Testis (tissue), 2 donors: ENCODE measurements at regions not wholly inside any gene's neighbourhood (a gene's known extent, or its start where the extent isn't known, plus 50 kb on each side); places are given as distances from the start of the nearest gene placed in this dataset.

Experiments used
- DNase-seq: peaks from one replicate; pipeline ENCODE4 v3.0.0-alpha.2; 2019
- H3K27ac ChIP-seq, 2 donors: fragments of 200-600 bp; sonication (generic); one replicate each; pipeline ENCODE4 v1.5.1; 2019
- H3K27me3 ChIP-seq: fragments of 200-600 bp; sonication (generic); one replicate; pipeline ENCODE4 v1.5.1; 2019
- H3K36me3 ChIP-seq: fragments of 200-600 bp; sonication (generic); one replicate; pipeline ENCODE4 v1.5.1; 2017; ENCODE audit warnings: low read depth; ENCODE audit errors: missing control alignments
- H3K4me1 ChIP-seq: fragments of 200-600 bp; sonication (generic); one replicate; pipeline ENCODE4 v1.5.1; 2019
- H3K4me3 ChIP-seq, 2 donors: fragments of 200-600 bp; sonication (generic); one replicate each; pipeline ENCODE4 v1.5.1; 2017 to 2019
- H3K9me3 ChIP-seq: fragments of 200-600 bp; sonication (generic); one replicate; pipeline ENCODE4 v1.5.1; 2017
- CTCF ChIP-seq, 3 experiments: fragments of 450-650 bp in 2 of 3; fragments of 200-600 bp in 1 of 3; sonication (generic) in 1 of 3; IDR thresholded peaks; one replicate each; pipeline ENCODE4 v1.5.1; 2016 to 2019; ENCODE audit warnings: antibody characterized with exemption in 3 of 3, mild to moderate bottlenecking in 2 of 3, moderate library complexity in 1 of 3
- POLR2A ChIP-seq: fragments of 450-650 bp; IDR thresholded peaks from one replicate; pipeline ENCODE4 v1.6.1; 2017; ENCODE audit warnings: antibody characterized with exemption, mild to moderate bottlenecking, moderate library complexity
- WGBS, 2 donors: methylation state at CpG; one replicate each; pipeline ENCODE4 v1.1.5; 2018; 5-methylcytosine and 5-hydroxymethylcytosine counted together
- intact Hi-C: fragments of 100-400 bp; cut with DNase I; formaldehyde crosslinking; loops from one replicate; pipeline ENCODE4 v1.15.1; 2023; ENCODE audit warnings: low total_unique reads

DNA sequence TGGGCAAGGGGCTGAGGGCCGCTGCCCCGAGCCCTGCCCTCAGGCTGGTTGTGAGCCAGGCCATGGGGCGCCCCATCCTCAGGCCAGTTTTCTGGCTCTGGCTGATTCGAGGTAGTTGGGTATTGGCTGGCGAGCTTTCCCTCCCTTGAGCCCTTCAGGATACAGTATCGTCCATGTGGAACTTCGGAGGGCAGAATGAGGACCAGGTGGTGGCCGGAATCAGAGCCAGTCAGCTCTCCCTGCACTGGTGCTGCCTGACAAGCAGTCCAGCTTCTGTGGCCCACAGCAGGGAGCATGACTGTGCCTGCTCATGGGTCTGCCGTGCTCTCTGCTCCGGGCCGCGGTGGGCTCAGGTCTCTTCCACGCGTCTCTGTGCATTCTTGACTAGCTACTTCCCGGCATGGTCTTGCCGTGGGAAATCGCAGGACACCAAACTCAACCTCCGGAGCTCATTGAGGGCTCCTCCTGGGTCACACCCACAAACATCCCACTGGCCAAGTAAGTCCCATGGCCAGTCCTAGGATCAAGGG lies 1289.3 kb downstream of the BRD1 start:
- no peak overlapping the region for H3K27ac ChIP-seq
- intact Hi-C loops, result no loop called here
- H3K9me3 ChIP-seq, result no peaks in the 10 kb centered on the region
- H3K27me3 ChIP-seq, result no peaks in the 10 kb centered on the region
- H3K4me1 ChIP-seq, result peaks cover 7% of the 10 kb centered on the region
- DNase-seq, result no peak
- no peak for TF ChIP-seq CTCF (IDR thresholded peaks at IDR 0.05)
- WGBS, 2 donors, result 91 to 97% methylated on average over 16 to 18 of the region's 18 CpGs
- H3K4me3 ChIP-seq, result no peak overlapping the region
- no peaks in the 10 kb centered on the region for H3K36me3 ChIP-seq

DNA sequence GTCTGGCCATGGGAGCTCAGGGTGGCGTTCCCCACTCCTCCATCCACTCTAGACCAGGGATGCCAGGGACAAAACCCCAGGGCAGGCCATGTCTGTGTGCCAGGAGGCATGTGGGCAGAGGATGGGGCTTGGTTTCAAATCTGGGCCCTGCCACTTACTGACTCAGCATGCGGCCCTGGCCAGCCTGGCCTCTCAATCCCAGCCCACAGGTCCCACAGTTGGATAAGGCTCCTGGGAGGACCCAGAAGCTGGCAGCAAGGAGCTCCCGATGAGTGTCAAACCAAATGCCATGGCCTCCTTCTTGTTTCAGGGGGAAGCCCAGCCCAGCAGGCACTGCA lies 1290.4 kb downstream of the BRD1 start:
- no peaks in the 10 kb centered on the region for H3K27me3 ChIP-seq
- no peak for DNase-seq
- H3K4me1 ChIP-seq, result peaks cover 7% of the 10 kb centered on the region
- no peaks in the 10 kb centered on the region for H3K9me3 ChIP-seq
- no peak overlapping the region for H3K27ac ChIP-seq
- 82% methylated on average over 3 of the region's 3 CpGs; no CpG with 5 or more reads in 1 of the 2 donors for WGBS, 2 donors
- H3K4me3 ChIP-seq, result no peak overlapping the region
- no peak for TF ChIP-seq POLR2A
- TF ChIP-seq CTCF (IDR thresholded peaks at IDR 0.05), result no peak
- intact Hi-C loops, result no loop called here
- no peaks in the 10 kb centered on the region for H3K36me3 ChIP-seq

- no peak overlapping the region for H3K4me3 ChIP-seq
- TF ChIP-seq POLR2A, result no peak
- TF ChIP-seq CTCF (IDR thresholded peaks at IDR 0.05), result no peak
- DNase-seq, result peak; percentile 30
- intact Hi-C loops, result no loop called here
- no peak overlapping the region for H3K27ac ChIP-seq
- no peaks in the 10 kb centered on the region for H3K36me3 ChIP-seq
- 45 to 76% methylated on average over 15 to 30 of the region's 30 CpGs for WGBS, 2 donors
- no peaks in the 10 kb centered on the region for H3K9me3 ChIP-seq
- peaks cover 7% of the 10 kb centered on the region for H3K4me1 ChIP-seq
- no peaks in the 10 kb centered on the region for H3K27me3 ChIP-seq
Measured at GRCh38 chr22:48536541-48537342, 1290.9 kb downstream of the BRD1 start.

GRCh38 chr22:48535868-48536540 lies 1291.7 kb downstream of the BRD1 start:
- peaks cover 7% of the 10 kb centered on the region for H3K4me1 ChIP-seq
- no peak overlapping the region for H3K4me3 ChIP-seq
- intact Hi-C loops, result no loop called here
- H3K27me3 ChIP-seq, result no peaks in the 10 kb centered on the region
- no peaks in the 10 kb centered on the region for H3K9me3 ChIP-seq
- no peak overlapping the region for H3K27ac ChIP-seq
- no peaks in the 10 kb centered on the region for H3K36me3 ChIP-seq
- no peak for DNase-seq
- TF ChIP-seq CTCF (IDR thresholded peaks at IDR 0.05) (no peak), POLR2A (no peak)
- 85 to 89% methylated on average over 21 to 39 of the region's 39 CpGs for WGBS, 2 donors
